HG03175 (cell line): ENCODE measurements at regions not wholly inside any gene's neighbourhood (a gene's known extent, or its start where the extent isn't known, plus 50 kb on each side); places are given as distances from the start of the nearest gene placed in this dataset.

Experiments
- ATAC-seq: cut with Tn5 transposase; IDR thresholded peaks from one replicate; pipeline ENCODE4 v1.9.1; 2021; ENCODE audit warnings: mild to moderate bottlenecking, moderate library complexity; ENCODE audit not compliant: unreplicated experiment

GRCh38 chr1:238153253-238153652 is 262.5 kb upstream of the ZP4 start:
- ATAC-seq: no peak

GRCh38 chr1:238152119-238152518 is 261.4 kb upstream of the ZP4 start:
- no peak for ATAC-seq

GRCh38 chr1:238143038-238143437 is 252.3 kb upstream of the ZP4 start:
- no peak for ATAC-seq

- ATAC-seq: no peak
These were observed 250.6 kb upstream of the ZP4 start for GRCh38 chr1:238141353-238141752.

GRCh38 chr1:238139713-238140112 is 249.0 kb upstream of the ZP4 start:
- no peak for ATAC-seq

- no peak for ATAC-seq
These were observed 247.4 kb upstream of the ZP4 start for GRCh38 chr1:238138059-238138626.

GRCh38 chr1:238135708-238136664 is 245.3 kb upstream of the ZP4 start:
- no peak for ATAC-seq

- ATAC-seq: no peak
These were observed 239.0 kb upstream of the ZP4 start for GRCh38 chr1:238129677-238130076.

GRCh38 chr1:238123201-238123600 is 232.5 kb upstream of the ZP4 start:
- ATAC-seq: no peak

GRCh38 chr1:238119861-238120260 is 229.1 kb upstream of the ZP4 start:
- no peak for ATAC-seq

GRCh38 chr1:238119060-238119459 is 228.3 kb upstream of the ZP4 start:
- no peak for ATAC-seq

GRCh38 chr1:238115852-238116251 is 225.1 kb upstream of the ZP4 start:
- ATAC-seq: no peak

- no peak for ATAC-seq
These were observed 222.4 kb upstream of the ZP4 start for GRCh38 chr1:238112952-238113621.

GRCh38 chr1:238111516-238111915 is 220.8 kb upstream of the ZP4 start:
- no peak for ATAC-seq

GRCh38 chr1:238111081-238111480 is 220.4 kb upstream of the ZP4 start:
- no peak for ATAC-seq

GRCh38 chr1:238108417-238108816 is 217.7 kb upstream of the ZP4 start:
- no peak for ATAC-seq

- no peak for ATAC-seq
These were observed 216.6 kb upstream of the ZP4 start for GRCh38 chr1:238107322-238107721.

GRCh38 chr1:238104752-238105151 is 214.0 kb upstream of the ZP4 start:
- ATAC-seq: no peak

GRCh38 chr1:238101923-238102322 is 211.2 kb upstream of the ZP4 start:
- ATAC-seq: no peak

- ATAC-seq: no peak
These were observed 209.1 kb upstream of the ZP4 start for GRCh38 chr1:238099871-238100270.

GRCh38 chr1:238089615-238090014 is 198.9 kb upstream of the ZP4 start:
- no peak for ATAC-seq
